ENCODE measurements at regions not wholly inside any gene's neighbourhood (a gene's known extent, or its start where the extent isn't known, plus 50 kb on each side); places are given as distances from the start of the nearest gene placed in this dataset.

DNA sequence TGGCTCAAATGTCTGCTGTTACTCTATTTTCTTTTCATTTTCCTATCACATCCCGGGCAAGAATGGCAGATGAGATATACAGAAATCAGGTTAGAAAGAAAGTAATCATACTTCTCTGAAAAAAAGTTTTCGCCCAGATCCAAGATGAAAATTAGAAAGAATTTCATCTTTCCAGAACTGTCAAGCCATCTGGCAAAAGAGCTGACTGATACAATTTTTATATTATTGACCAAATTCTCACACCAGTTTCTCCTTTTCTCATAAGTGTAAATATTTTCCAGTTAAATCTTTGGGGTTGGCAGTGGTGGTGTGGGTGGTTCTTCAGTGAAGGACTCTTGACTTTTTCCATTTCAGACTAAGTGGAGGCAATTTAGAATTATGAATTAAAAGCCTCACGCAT is 371.9 kb downstream of the CD83 start:
- Histone ChIP-seq H3K9ac (ENCODE audit: low read length) (no peak overlapping the region), H2AFZ (ENCODE audit: low read depth, low read length, severe bottlenecking) (no peak overlapping the region), H3K36me3 (ENCODE audit: low read length) (no peaks in the 10 kb centered on the region), H3K4me2 (ENCODE audit: low read depth, low read length, poor library complexity, severe bottlenecking) (no peak overlapping the region), H3K79me2 (ENCODE audit: insufficient read depth, low read length) (no peaks in the 10 kb centered on the region), H3K4me3 (ENCODE audit: insufficient read depth, low read length, poor library complexity, severe bottlenecking) (no peak overlapping the region), H3K27ac (ENCODE audit: low read depth, low read length) (no peak overlapping the region), H4K20me1 (ENCODE audit: low read depth, low read length) (no peaks in the 10 kb centered on the region), H3K9me3 (ENCODE audit: insufficient read depth, low read length) (0 out of 2 replicates have a peak, but pooled peaks cover 5% of the 10 kb centered on the region), H3K27me3 (ENCODE audit: low read length) (no peaks in the 10 kb centered on the region), H3F3A (ENCODE audit: insufficient read depth) (no peaks in the 10 kb centered on the region), H3K9me2 (replicated peaks; ENCODE audit: insufficient read depth, low read length) (no peaks in the 10 kb centered on the region)
- no peak for TF ChIP-seq EZH2phosphoT487 (conservative IDR thresholded peaks at IDR 0.05; ENCODE audit: low read length)
- TF ChIP-seq, protein P1, sequence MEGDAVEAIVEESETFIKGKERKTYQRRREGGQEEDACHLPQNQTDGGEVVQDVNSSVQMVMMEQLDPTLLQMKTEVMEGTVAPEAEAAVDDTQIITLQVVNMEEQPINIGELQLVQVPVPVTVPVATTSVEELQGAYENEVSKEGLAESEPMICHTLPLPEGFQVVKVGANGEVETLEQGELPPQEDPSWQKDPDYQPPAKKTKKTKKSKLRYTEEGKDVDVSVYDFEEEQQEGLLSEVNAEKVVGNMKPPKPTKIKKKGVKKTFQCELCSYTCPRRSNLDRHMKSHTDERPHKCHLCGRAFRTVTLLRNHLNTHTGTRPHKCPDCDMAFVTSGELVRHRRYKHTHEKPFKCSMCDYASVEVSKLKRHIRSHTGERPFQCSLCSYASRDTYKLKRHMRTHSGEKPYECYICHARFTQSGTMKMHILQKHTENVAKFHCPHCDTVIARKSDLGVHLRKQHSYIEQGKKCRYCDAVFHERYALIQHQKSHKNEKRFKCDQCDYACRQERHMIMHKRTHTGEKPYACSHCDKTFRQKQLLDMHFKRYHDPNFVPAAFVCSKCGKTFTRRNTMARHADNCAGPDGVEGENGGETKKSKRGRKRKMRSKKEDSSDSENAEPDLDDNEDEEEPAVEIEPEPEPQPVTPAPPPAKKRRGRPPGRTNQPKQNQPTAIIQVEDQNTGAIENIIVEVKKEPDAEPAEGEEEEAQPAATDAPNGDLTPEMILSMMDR (IDR thresholded peaks at IDR 0.05; ENCODE audit: insufficient read depth, low read length, poor library complexity, severe bottlenecking), result no peak

DNA sequence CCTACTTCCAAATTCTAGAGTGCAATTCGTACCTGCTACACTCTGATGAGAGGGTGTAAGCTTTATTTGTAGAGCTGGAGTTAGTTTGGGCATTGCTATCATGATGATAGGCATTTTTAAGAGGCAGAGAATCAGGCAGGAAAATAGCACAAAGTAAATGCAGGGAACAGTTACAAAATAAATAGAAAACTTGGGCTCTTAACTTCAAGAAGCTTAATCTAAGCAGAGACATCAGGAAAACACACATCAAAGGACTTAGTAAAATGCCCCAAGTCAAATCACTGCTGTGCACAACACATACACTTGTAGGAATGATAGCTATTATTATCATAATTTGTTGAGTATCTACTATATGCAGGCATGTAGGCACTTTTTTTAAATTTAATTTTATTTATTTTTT is 381.2 kb downstream of the CD83 start:
- no peak overlapping the region for H2AFZ ChIP-seq (ENCODE audit: low read depth, low read length, severe bottlenecking)
- H4K20me1 ChIP-seq (ENCODE audit: low read depth, low read length), result no peaks in the 10 kb centered on the region
- no peak overlapping the region for H3K27ac ChIP-seq (ENCODE audit: low read depth, low read length)
- H3K9me3 ChIP-seq (ENCODE audit: insufficient read depth, low read length), result peaks cover 7% of the 10 kb centered on the region; the same call in 1 of the 2 replicates
- H3K27me3 ChIP-seq (ENCODE audit: low read length), result no peaks in the 10 kb centered on the region
- TF ChIP-seq, protein P1 (IDR thresholded peaks at IDR 0.05; ENCODE audit: insufficient read depth, low read length, poor library complexity, severe bottlenecking), result no peak
- TF ChIP-seq EZH2phosphoT487 (conservative IDR thresholded peaks at IDR 0.05; ENCODE audit: low read length), result no peak
- H3K4me2 ChIP-seq (ENCODE audit: low read depth, low read length, poor library complexity, severe bottlenecking), result no peak overlapping the region
- H3K4me3 ChIP-seq (ENCODE audit: insufficient read depth, low read length, poor library complexity, severe bottlenecking), result no peak overlapping the region
- no peaks in the 10 kb centered on the region for H3K9me2 ChIP-seq (replicated peaks; ENCODE audit: insufficient read depth, low read length)
- H3K36me3 ChIP-seq (ENCODE audit: low read length), result no peaks in the 10 kb centered on the region
- H3K9ac ChIP-seq (ENCODE audit: low read length), result no peak overlapping the region
- no peaks in the 10 kb centered on the region for H3F3A ChIP-seq (ENCODE audit: insufficient read depth)
- H3K79me2 ChIP-seq (ENCODE audit: insufficient read depth, low read length), result no peaks in the 10 kb centered on the region

DNA sequence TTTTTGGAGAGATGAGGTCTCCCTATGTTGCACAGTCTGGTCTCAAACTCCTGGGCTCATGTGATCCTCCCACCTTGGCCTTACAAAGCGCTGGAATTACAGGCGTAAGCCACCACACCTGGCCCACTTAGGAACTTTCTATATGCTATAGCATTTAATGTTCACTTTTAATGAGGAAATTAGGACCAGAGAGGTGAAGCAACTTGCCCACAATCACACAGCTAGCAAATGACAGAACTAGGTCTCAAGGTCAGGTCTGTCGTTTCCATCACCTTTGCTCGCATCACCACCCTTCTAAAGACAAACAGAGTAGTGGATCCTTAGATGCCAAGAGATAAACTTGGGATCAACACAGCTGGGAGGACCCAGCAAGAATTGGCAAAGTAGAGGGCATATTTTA is 381.7 kb downstream of the CD83 start:
- no peak overlapping the region for H3K9ac ChIP-seq (ENCODE audit: low read length)
- H3K4me3 ChIP-seq (ENCODE audit: insufficient read depth, low read length, poor library complexity, severe bottlenecking), result no peak overlapping the region
- H3K9me2 ChIP-seq (replicated peaks; ENCODE audit: insufficient read depth, low read length), result no peaks in the 10 kb centered on the region
- no peaks in the 10 kb centered on the region for H3K27me3 ChIP-seq (ENCODE audit: low read length)
- H3K9me3 ChIP-seq (ENCODE audit: insufficient read depth, low read length), result peaks cover 7% of the 10 kb centered on the region; the same call in 1 of the 2 replicates
- H2AFZ ChIP-seq (ENCODE audit: low read depth, low read length, severe bottlenecking), result no peak overlapping the region
- no peaks in the 10 kb centered on the region for H3K79me2 ChIP-seq (ENCODE audit: insufficient read depth, low read length)
- TF ChIP-seq EZH2phosphoT487 (conservative IDR thresholded peaks at IDR 0.05; ENCODE audit: low read length), result no peak
- TF ChIP-seq, protein P1 (IDR thresholded peaks at IDR 0.05; ENCODE audit: insufficient read depth, low read length, poor library complexity, severe bottlenecking), result no peak
- H4K20me1 ChIP-seq (ENCODE audit: low read depth, low read length), result no peaks in the 10 kb centered on the region
- no peaks in the 10 kb centered on the region for H3F3A ChIP-seq (ENCODE audit: insufficient read depth)
- H3K4me2 ChIP-seq (ENCODE audit: low read depth, low read length, poor library complexity, severe bottlenecking), result no peak overlapping the region
- no peak overlapping the region for H3K27ac ChIP-seq (ENCODE audit: low read depth, low read length)
- no peaks in the 10 kb centered on the region for H3K36me3 ChIP-seq (ENCODE audit: low read length)
